K562 (cell line): ENCODE measurements at regions not wholly inside any gene's neighbourhood (a gene's known extent, or its start where the extent isn't known, plus 50 kb on each side); places are given as distances from the start of the nearest gene placed in this dataset.

Source experiments
- ATAC-seq: fragments of 200-7000 bp; cut with Tn5 transposase; 3 replicates; pipeline ENCODE4 v1.9.1; 2020; ENCODE audit warnings: moderate library complexity
- BruUV-seq: library from RNA; stranded (reverse); fragments of 400-500 nt; replicated peaks from 2 replicates; lab custom pipeline; 2021; lab: Mats Ljungman, UMichigan
- CTCF ChIA-PET: fragments of 300-600 bp; formaldehyde crosslinking; extraction: SDS; loops from one replicate; lab custom pipeline; 2021; ENCODE audit warnings: low intra/inter-chr PET ratio; lab: Yijun Ruan, JAX
- POLR2A ChIA-PET: fragments of 300-600, 350-650 bp; sonication (Branson Sonifier 250); formaldehyde crosslinking; extraction: SDS; loops from one replicate; lab custom pipeline; 2021; ENCODE audit warnings: antibody characterized with exemption, inconsistent platforms; lab: Yijun Ruan, JAX
- DNase-seq, 4 experiments: peaks; one replicate each; pipeline versions ENCODE4 v3.0.0 to v3.0.0-alpha.2; 2011 to 2018; ENCODE audit warnings: low spot score in 3 of 4, mixed read lengths in 3 of 4; ENCODE audit errors: extremely low read depth in 1 of 4
- FAIRE-seq: peaks from 2 replicates; lab custom pipeline; 2011; peaks lifted over from hg19 to GRCh38; lab: Jason Lieb, UNC
- H2AFZ ChIP-seq: 2 replicates; pipeline ENCODE4 v1.6.0; 2011; ENCODE audit warnings: low read depth, low read length, control low read depth, inconsistent platforms
- H3K27ac ChIP-seq: fragments of 200-600 bp; 3 replicates; pipeline ENCODE4 v1.8.0; 2011; ENCODE audit warnings: low read depth, mild to moderate bottlenecking, control low read depth, inconsistent platforms, low read length, moderate library complexity, mixed read lengths; ENCODE audit errors: extremely low read depth
- H3K27me3 ChIP-seq, 2 experiments: fragments of 300-600 bp in 1 of 2; 2 replicates in 1 of 2; 3 replicates in 1 of 2; pipeline versions ENCODE4 v1.6.0 to v1.8.0; 2011; ENCODE audit warnings: inconsistent platforms in 2 of 2, low read length in 2 of 2, mild to moderate bottlenecking in 1 of 2, mixed read lengths in 1 of 2, moderate library complexity in 1 of 2; ENCODE audit not compliant: control insufficient read depth in 2 of 2, insufficient read depth in 2 of 2
- H3K36me3 ChIP-seq: fragments of 300-600 bp; 3 replicates; pipeline ENCODE4 v1.8.0; 2011; ENCODE audit warnings: mild to moderate bottlenecking, low read length, inconsistent platforms; ENCODE audit not compliant: control insufficient read depth, insufficient read depth
- H3K4me1 ChIP-seq, 2 experiments: fragments of 200-600 bp in 1 of 2; replicated peaks in 1 of 2; 2 replicates in 1 of 2; 3 replicates in 1 of 2; pipeline versions ENCODE4 v1.5.1 to v1.8.0; 2011; ENCODE audit warnings: inconsistent platforms in 2 of 2, low read length in 2 of 2, mild to moderate bottlenecking in 1 of 2, mixed read lengths in 1 of 2, moderate library complexity in 1 of 2; ENCODE audit not compliant: control insufficient read depth in 2 of 2, insufficient read depth in 2 of 2
- H3K4me2 ChIP-seq: 2 replicates; pipeline ENCODE4 v1.6.1; 2011; ENCODE audit warnings: low read length, control low read depth, inconsistent platforms, mixed read lengths; ENCODE audit not compliant: insufficient read depth
- H3K4me3 ChIP-seq: fragments of 200-600 bp; sonication (generic), shearing (Covaris generic); 2 replicates; pipeline ENCODE4 v1.5.1; 2016; ENCODE audit warnings: control low read depth, inconsistent platforms
- H3K79me2 ChIP-seq: fragments of 200-600 bp; 3 replicates; pipeline ENCODE4 v1.8.0; 2011; ENCODE audit warnings: low read length, inconsistent platforms; ENCODE audit not compliant: control insufficient read depth, insufficient read depth
- H3K9ac ChIP-seq, 2 experiments: 2 replicates each; pipeline versions ENCODE4 v1.6.0 to v1.6.1; 2011; ENCODE audit warnings: low read depth in 2 of 2, low read length in 2 of 2, control low read depth in 1 of 2, inconsistent platforms in 1 of 2, mild to moderate bottlenecking in 1 of 2, mixed read lengths in 1 of 2; ENCODE audit not compliant: insufficient read depth in 1 of 2
- H3K9me1 ChIP-seq: one replicate; pipeline ENCODE4 v1.6.0; 2011; ENCODE audit warnings: inconsistent platforms, mild to moderate bottlenecking, low read length, moderate library complexity; ENCODE audit not compliant: control insufficient read depth, insufficient read depth
- H3K9me3 ChIP-seq: replicated peaks from 2 replicates; pipeline ENCODE4 v1.5.1; 2011; ENCODE audit warnings: low read depth, low read length, inconsistent platforms; ENCODE audit not compliant: control insufficient read depth, insufficient read depth
- H4K20me1 ChIP-seq: replicated peaks from 2 replicates; pipeline ENCODE4 v1.6.1; 2011; ENCODE audit warnings: low read length, inconsistent platforms, mixed read lengths; ENCODE audit not compliant: control insufficient read depth, insufficient read depth
- BRD4 ChIP-seq: fragments of 200-600 bp; sonication (generic); IDR thresholded peaks from 2 replicates; pipeline ENCODE4 v1.6.1; 2017; ENCODE audit warnings: inconsistent platforms
- EHMT2 ChIP-seq: fragments of 450-650 bp; IDR thresholded peaks from 2 replicates; pipeline ENCODE4 v1.6.1; 2018; ENCODE audit warnings: antibody characterized with exemption
- ELF1 ChIP-seq: fragments of 200-800 bp; sonication (Bioruptor generic); IDR thresholded peaks from 2 replicates; pipeline ENCODE4 v1.6.1; 2016; ENCODE audit warnings: missing genetic modification characterization, missing compliant biosample characterization
- FOXK1 ChIP-seq: sonication (generic); formaldehyde crosslinking; IDR thresholded peaks from 2 replicates; pipeline ENCODE4 v1.8.0; 2022; ENCODE audit warnings: missing genetic modification reagents, mild to moderate bottlenecking, borderline replicate concordance
- GABPB2 ChIP-seq: fragments of 250-450 bp; sonication (Bioruptor Pico); conservative IDR thresholded peaks from 2 replicates; pipeline ENCODE4 v1.5.1; 2021; ENCODE audit warnings: mild to moderate bottlenecking
- KAT8 ChIP-seq: fragments of 450-650 bp; IDR thresholded peaks from 2 replicates; pipeline ENCODE4 v1.6.1; 2016; ENCODE audit warnings: low read depth, mild to moderate bottlenecking
- MAFF ChIP-seq: IDR thresholded peaks from 2 replicates; pipeline ENCODE4 v1.6.1; 2012; ENCODE audit warnings: low read length, improper control_type of control experiment
- NRF1 ChIP-seq, 2 experiments: fragments of 450-650 bp; IDR thresholded peaks in 1 of 2; conservative IDR thresholded peaks in 1 of 2; 2 replicates each; pipeline ENCODE4 v1.6.1; 2014; ENCODE audit warnings: mild to moderate bottlenecking in 2 of 2
- SMARCE1 ChIP-seq: fragments of 450-650 bp; IDR thresholded peaks from 2 replicates; pipeline ENCODE4 v1.7.1; 2016; ENCODE audit warnings: mild to moderate bottlenecking
- SRF ChIP-seq, 2 experiments: fragments of 250-450, 450-650 bp in 1 of 2; sonication (Bioruptor Pico) in 1 of 2; sonication (generic) in 1 of 2; formaldehyde crosslinking; IDR thresholded peaks; 2 replicates each; pipeline versions ENCODE4 v1.5.0 to v1.5.1; 2020 to 2022; ENCODE audit warnings: mild to moderate bottlenecking in 1 of 2, missing genetic modification reagents in 1 of 2
- TCF15 ChIP-seq: fragments of 250-450 bp; sonication (Bioruptor Pico); IDR thresholded peaks from 2 replicates; pipeline ENCODE4 v1.8.0; 2022; ENCODE audit warnings: moderate library complexity, mild to moderate bottlenecking, inconsistent platforms
- TCFL5 ChIP-seq: fragments of 250-450 bp; sonication (Bioruptor Pico); conservative IDR thresholded peaks from 2 replicates; pipeline ENCODE4 v1.6.1; 2021; ENCODE audit warnings: mild to moderate bottlenecking, moderate library complexity, matching md5 sums
- TEAD2 ChIP-seq: fragments of 450-650 bp; IDR thresholded peaks from 2 replicates; pipeline ENCODE4 v1.6.1; 2016; ENCODE audit warnings: missing genetic modification characterization, control low read depth, missing compliant biosample characterization
- ZMIZ1 ChIP-seq, 2 experiments: fragments of 150-350 bp in 1 of 2; IDR thresholded peaks; 2 replicates each; pipeline ENCODE4 v1.6.1; 2012 to 2016; ENCODE audit warnings: low read depth in 2 of 2, low read length in 2 of 2, mild to moderate bottlenecking in 1 of 2, moderate library complexity in 1 of 2
- ZNF583 ChIP-seq: fragments of 250-450 bp; sonication (Bioruptor Pico); IDR thresholded peaks from 2 replicates; pipeline ENCODE4 v1.4.0; 2020
- ZNF584 ChIP-seq: fragments of 200-800 bp; sonication (Bioruptor generic); IDR thresholded peaks from 2 replicates; pipeline ENCODE4 v1.6.1; 2016; ENCODE audit warnings: low read depth, mild to moderate bottlenecking, missing genetic modification characterization, missing compliant biosample characterization
- ZNF766 ChIP-seq: fragments of 200-800 bp; sonication (Bioruptor generic); conservative IDR thresholded peaks from 2 replicates; pipeline ENCODE4 v1.6.1; 2016; ENCODE audit warnings: missing genetic modification characterization, missing compliant biosample characterization
- WGBS: fragments of 100-300 bp; shearing (Covaris generic); methylation state at CpG from one replicate; pipeline ENCODE4 v1.1.6; 2016; ENCODE audit warnings: low coverage, mixed read lengths; ENCODE audit not compliant: insufficient coverage; ENCODE audit errors: missing lambda C conversion rate; 5-methylcytosine and 5-hydroxymethylcytosine counted together
- in situ Hi-C: fragments of 300-500 bp; cut with MboI; formaldehyde crosslinking; loops from 4 replicates; pipeline ENCODE4 v1.15.0; 2018; ENCODE audit warnings: inconsistent platforms, mixed read lengths
- intact Hi-C: fragments of 100-400 bp; cut with micrococcal nuclease; formaldehyde crosslinking; loops from 2 replicates; pipeline ENCODE4 v1.14.2; 2022
- TF ChIP-seq, protein P1 (sequence below): fragments of 250-450 bp; sonication (Bioruptor Pico); IDR thresholded peaks from 2 replicates; pipeline ENCODE4 v1.8.0; 2022; ENCODE audit warnings: inconsistent platforms

DNA sequence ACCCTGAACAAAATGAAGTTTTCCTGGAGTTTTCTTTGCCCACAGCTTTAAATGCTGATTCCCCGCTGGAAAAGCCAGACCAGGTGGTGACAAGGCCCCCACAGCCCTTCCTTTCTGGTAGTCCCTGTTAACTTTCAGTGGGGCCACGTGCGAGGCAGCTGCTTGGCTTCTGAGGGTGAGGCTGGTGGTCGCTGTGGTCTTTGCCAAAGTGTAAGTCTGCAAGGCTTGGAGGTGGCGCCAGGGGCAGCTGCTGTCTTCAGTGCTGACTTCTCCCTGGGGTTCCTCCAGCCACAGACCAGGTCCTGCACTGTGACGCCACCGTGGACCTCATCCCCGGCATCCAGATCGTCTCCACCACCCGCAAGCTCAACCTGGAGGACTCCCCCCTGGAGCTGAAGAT, 54.1 kb upstream of the TAMM41 start (continued):
- TF ChIP-seq KAT8 (no peak), ZMIZ1 (IDR thresholded peaks at IDR 0.05; ENCODE audit: low read depth in 2 of 2, low read length in 2 of 2) (no peak), TEAD2 (tag) (no peak), SRF (CRISPR knock-in tag; IDR thresholded peaks at IDR 0.05) (no peak), SMARCE1 (no peak), GABPB2 (CRISPR knock-in tag) (no peak), FOXK1 (CRISPR knock-in tag) (no peak)
- TF ChIP-seq, all 486 proteins: peak for 0

DNA sequence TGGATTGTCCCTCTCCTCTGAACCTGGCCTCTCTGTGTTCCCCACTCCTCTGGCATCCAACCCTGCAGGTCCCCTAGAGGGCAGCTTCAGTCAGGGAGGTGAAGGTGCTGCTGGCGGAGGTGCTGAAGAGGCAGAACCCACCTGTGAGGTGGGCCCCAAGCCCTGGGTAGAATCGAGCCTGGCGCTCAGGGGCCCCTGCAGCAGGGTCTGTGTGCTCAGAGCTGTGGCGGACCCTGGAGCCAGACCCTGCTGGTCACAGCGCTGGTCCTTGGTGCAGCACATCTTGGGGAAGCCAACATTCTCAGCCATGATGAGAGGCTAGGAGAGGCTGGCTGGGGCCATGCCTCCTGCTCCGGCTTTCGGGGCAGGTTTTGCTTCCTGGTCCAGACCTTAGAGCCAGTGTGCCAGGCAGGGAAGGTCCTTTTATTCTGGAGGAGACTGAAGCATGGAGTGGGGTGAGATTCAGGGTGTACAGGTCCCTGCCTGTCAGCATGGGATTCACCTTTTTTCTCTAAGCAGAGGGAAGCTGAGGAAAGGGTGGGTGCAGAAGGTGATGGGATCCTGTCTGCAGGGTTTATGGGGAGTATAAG, 54.7 kb upstream of the TAMM41 start:
- no peak for DNase-seq
- CTCF ChIA-PET, result no interaction called here
- Histone ChIP-seq H2AFZ (no peak overlapping the region), H3K27me3 (peaks cover 24 to 67% of the 10 kb centered on the region in 2 experiments), H3K4me1 (no peaks in the 10 kb centered on the region), H3K9ac (no peak overlapping the region), H3K79me2 (no peaks in the 10 kb centered on the region), H3K4me2 (no peak overlapping the region), H3K36me3 (no peaks in the 10 kb centered on the region), H3K9me1 (no peaks in the 10 kb centered on the region), H3K4me3 (no peak overlapping the region), H3K9me3 (no peaks in the 10 kb centered on the region), H4K20me1 (0 out of 2 replicates have a peak, but pooled peaks cover 3% of the 10 kb centered on the region), H3K27ac (no peak overlapping the region)
- no peak for ATAC-seq
- intact Hi-C loops (no loop called here), in situ Hi-C loops (no loop called here)
- WGBS, result 0% methylated on average over 7 of the region's 7 CpGs
- no peak for FAIRE-seq
- POLR2A ChIA-PET, result interaction anchor here (0.6 to 0.7 kb wide), 3 partner anchors 341 to 770 kb away, joined by 3 to 4 read pairs (median 3); no protein-coding TSS in a partner anchor
- BruUV-seq, result no TSS peak
- no peak for TF ChIP-seq ZNF584 (CRISPR knock-in tag)
- TF ChIP-seq ELF1 (tag), result no peak
- TF ChIP-seq MAFF, result no peak
- TF ChIP-seq ZNF766 (CRISPR knock-in tag), result no peak
- no peak for TF ChIP-seq EHMT2
- TF ChIP-seq ZNF583 (CRISPR knock-in tag), result no peak
- no peak for TF ChIP-seq TCF15 (CRISPR knock-in tag)
- no peak for TF ChIP-seq BRD4
- TF ChIP-seq, protein P1, sequence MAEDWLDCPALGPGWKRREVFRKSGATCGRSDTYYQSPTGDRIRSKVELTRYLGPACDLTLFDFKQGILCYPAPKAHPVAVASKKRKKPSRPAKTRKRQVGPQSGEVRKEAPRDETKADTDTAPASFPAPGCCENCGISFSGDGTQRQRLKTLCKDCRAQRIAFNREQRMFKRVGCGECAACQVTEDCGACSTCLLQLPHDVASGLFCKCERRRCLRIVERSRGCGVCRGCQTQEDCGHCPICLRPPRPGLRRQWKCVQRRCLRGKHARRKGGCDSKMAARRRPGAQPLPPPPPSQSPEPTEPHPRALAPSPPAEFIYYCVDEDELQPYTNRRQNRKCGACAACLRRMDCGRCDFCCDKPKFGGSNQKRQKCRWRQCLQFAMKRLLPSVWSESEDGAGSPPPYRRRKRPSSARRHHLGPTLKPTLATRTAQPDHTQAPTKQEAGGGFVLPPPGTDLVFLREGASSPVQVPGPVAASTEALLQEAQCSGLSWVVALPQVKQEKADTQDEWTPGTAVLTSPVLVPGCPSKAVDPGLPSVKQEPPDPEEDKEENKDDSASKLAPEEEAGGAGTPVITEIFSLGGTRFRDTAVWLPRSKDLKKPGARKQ (CRISPR knock-in tag), result no peak
- no peak for TF ChIP-seq TCFL5
- TF ChIP-seq NRF1 (conservative IDR thresholded peaks at IDR 0.05 in 1 of 2, IDR thresholded peaks at IDR 0.05 in 1 of 2), result no peak
